Trophoblast cell (in vitro differentiated cells and primary cell): ENCODE measurements at regions not wholly inside any gene's neighbourhood (a gene's known extent, or its start where the extent isn't known, plus 50 kb on each side); places are given as distances from the start of the nearest gene placed in this dataset.

Source experiments
- DNase-seq, 2 donors: peaks; one replicate each; pipeline ENCODE4 v3.0.0-alpha.2; 2016
- H2AFZ ChIP-seq: 2 replicates; pipeline ENCODE4 v1.6.1; 2013; ENCODE audit warnings: low read length, moderate library complexity, mild to moderate bottlenecking; ENCODE audit not compliant: insufficient read depth, poor library complexity
- H2AK5ac ChIP-seq: 2 replicates; pipeline ENCODE4 v1.6.1; 2013; ENCODE audit warnings: mild to moderate bottlenecking, low read length
- H2BK120ac ChIP-seq: 2 replicates; pipeline ENCODE4 v1.6.1; 2013; ENCODE audit warnings: low read length, mild to moderate bottlenecking, moderate library complexity; ENCODE audit not compliant: insufficient read depth, poor library complexity
- H2BK12ac ChIP-seq: 2 replicates; pipeline ENCODE4 v1.6.1; 2013; ENCODE audit warnings: mild to moderate bottlenecking, low read length, moderate library complexity
- H2BK5ac ChIP-seq: 2 replicates; pipeline ENCODE4 v1.6.1; 2013; ENCODE audit warnings: low read length, low read depth, moderate library complexity, mild to moderate bottlenecking; ENCODE audit not compliant: poor library complexity
- H3K14ac ChIP-seq: 2 replicates; pipeline ENCODE4 v1.6.1; 2013; ENCODE audit warnings: mild to moderate bottlenecking, low read length
- H3K18ac ChIP-seq: 2 replicates; pipeline ENCODE4 v1.6.1; 2013; ENCODE audit warnings: mild to moderate bottlenecking, low read length
- H3K23ac ChIP-seq: 2 replicates; pipeline ENCODE4 v1.6.1; 2013; ENCODE audit warnings: low read length
- H3K27ac ChIP-seq: 2 replicates; pipeline ENCODE4 v1.5.1; 2013; ENCODE audit warnings: low read depth, mild to moderate bottlenecking, inconsistent platforms, low read length, moderate library complexity
- H3K27me3 ChIP-seq: 2 replicates; pipeline ENCODE4 v1.6.1; 2013; ENCODE audit warnings: inconsistent platforms, mild to moderate bottlenecking, low read length, moderate library complexity; ENCODE audit not compliant: insufficient read depth
- H3K36me3 ChIP-seq, 2 experiments: 1 replicate in 1 of 2; 2 replicates in 1 of 2; pipeline ENCODE4 v1.6.1; 2013; ENCODE audit warnings: low read length in 2 of 2, mild to moderate bottlenecking in 2 of 2, moderate library complexity in 1 of 2; ENCODE audit not compliant: insufficient read depth in 2 of 2, control insufficient read depth in 1 of 2
- H3K4ac ChIP-seq: 2 replicates; pipeline ENCODE4 v1.6.1; 2013; ENCODE audit warnings: low read depth, mild to moderate bottlenecking, low read length, moderate library complexity
- H3K4me1 ChIP-seq, 2 experiments: 1 replicate in 1 of 2; 2 replicates in 1 of 2; pipeline ENCODE4 v1.6.1; 2013; ENCODE audit warnings: low read length in 2 of 2, mild to moderate bottlenecking in 2 of 2, moderate library complexity in 1 of 2; ENCODE audit not compliant: insufficient read depth in 2 of 2, control insufficient read depth in 1 of 2
- H3K4me2 ChIP-seq: 2 replicates; pipeline ENCODE4 v1.6.1; 2013; ENCODE audit warnings: inconsistent platforms, mild to moderate bottlenecking, low read length, moderate library complexity
- H3K4me3 ChIP-seq: 2 replicates; pipeline ENCODE4 v1.5.1; 2013; ENCODE audit warnings: mild to moderate bottlenecking, low read depth, low read length, inconsistent platforms
- H3K79me1 ChIP-seq: one replicate; pipeline ENCODE4 v1.6.1; 2013; ENCODE audit warnings: low read length
- H3K79me2 ChIP-seq: 2 replicates; pipeline ENCODE4 v1.6.1; 2013; ENCODE audit warnings: low read length, mild to moderate bottlenecking; ENCODE audit not compliant: control insufficient read depth, insufficient read depth, poor library complexity
- H3K9ac ChIP-seq: 2 replicates; pipeline ENCODE4 v1.6.1; 2013; ENCODE audit warnings: mild to moderate bottlenecking, low read length
- H3K9me3 ChIP-seq: 2 replicates; pipeline ENCODE4 v1.6.1; 2013; ENCODE audit warnings: low read depth, mild to moderate bottlenecking, control low read depth, inconsistent platforms, low read length; ENCODE audit not compliant: insufficient read depth
- H4K12ac ChIP-seq: 2 replicates; pipeline ENCODE4 v1.6.1; 2013; ENCODE audit warnings: low read depth, mild to moderate bottlenecking, low read length, moderate library complexity
- H4K8ac ChIP-seq: 2 replicates; pipeline ENCODE4 v1.6.1; 2013; ENCODE audit warnings: low read depth, mild to moderate bottlenecking, low read length, moderate library complexity
- H4K91ac ChIP-seq: one replicate; pipeline ENCODE4 v1.6.1; 2013; ENCODE audit warnings: low read depth, mild to moderate bottlenecking, low read length, moderate library complexity
- WGBS: extraction: QIAGEN DNeasy Blood & Tissue Kit; methylation state at CpG from one replicate; pipeline ENCODE4 v1.1.7; 2013; ENCODE audit warnings: missing lambda C conversion rate; ENCODE audit not compliant: insufficient read length, insufficient coverage; ENCODE audit errors: extremely low coverage; 5-methylcytosine and 5-hydroxymethylcytosine counted together

- H3K79me1 ChIP-seq = no peaks in the 10 kb centered on the region
- no CpG with 5 or more reads among the region's 1 CpG for WGBS
- H2BK12ac ChIP-seq = no peak overlapping the region
- no peaks in the 10 kb centered on the region for H3K36me3 ChIP-seq
- H3K4me2 ChIP-seq = no peak overlapping the region
- H3K14ac ChIP-seq = no peak overlapping the region
- peak in 1 of 2 donors; percentile 24 for DNase-seq
- H3K18ac ChIP-seq = no peak overlapping the region
- H3K4me3 ChIP-seq = no peak overlapping the region
- no peaks in the 10 kb centered on the region for H3K27me3 ChIP-seq
- no peaks in the 10 kb centered on the region for H3K9me3 ChIP-seq
- H3K4me1 ChIP-seq = no peaks in the 10 kb centered on the region
- no peak overlapping the region for H4K91ac ChIP-seq
- H3K27ac ChIP-seq = no peak overlapping the region
- H2BK5ac ChIP-seq = no peak overlapping the region
- no peak overlapping the region for H3K9ac ChIP-seq
- no peak overlapping the region for H4K8ac ChIP-seq
- H4K12ac ChIP-seq = no peak overlapping the region
- no peak overlapping the region for H3K23ac ChIP-seq
- no peak overlapping the region for H3K4ac ChIP-seq
- no peak overlapping the region for H2AK5ac ChIP-seq
- H3K79me2 ChIP-seq = no peaks in the 10 kb centered on the region
- no peak overlapping the region for H2AFZ ChIP-seq
- no peak overlapping the region for H2BK120ac ChIP-seq
Measured at GRCh38 chr3:59660376-59660775, 610.6 kb upstream of the CFAP20DC start.

GRCh38 chr3:59659755-59660154, 609.9 kb upstream of the CFAP20DC start:
- no peak overlapping the region for H3K14ac ChIP-seq
- no peak overlapping the region for H3K4me3 ChIP-seq
- no peak overlapping the region for H3K27ac ChIP-seq
- no peak for DNase-seq
- no peak overlapping the region for H3K18ac ChIP-seq
- H3K79me1 ChIP-seq = no peaks in the 10 kb centered on the region
- no peak overlapping the region for H3K4ac ChIP-seq
- no peak overlapping the region for H2BK12ac ChIP-seq
- H2AK5ac ChIP-seq = no peak overlapping the region
- H3K36me3 ChIP-seq = no peaks in the 10 kb centered on the region
- no peaks in the 10 kb centered on the region for H3K27me3 ChIP-seq
- H2BK5ac ChIP-seq = no peak overlapping the region
- H3K79me2 ChIP-seq = no peaks in the 10 kb centered on the region
- H3K9ac ChIP-seq = no peak overlapping the region
- no peak overlapping the region for H4K12ac ChIP-seq
- no peak overlapping the region for H2BK120ac ChIP-seq
- H4K91ac ChIP-seq = no peak overlapping the region
- no CpG with 5 or more reads among the region's 1 CpG for WGBS
- H2AFZ ChIP-seq = no peak overlapping the region
- H3K4me1 ChIP-seq = no peaks in the 10 kb centered on the region
- no peak overlapping the region for H4K8ac ChIP-seq
- no peaks in the 10 kb centered on the region for H3K9me3 ChIP-seq
- no peak overlapping the region for H3K4me2 ChIP-seq
- H3K23ac ChIP-seq = no peak overlapping the region

GRCh38 chr3:59658866-59659265, 609.0 kb upstream of the CFAP20DC start:
- no peak overlapping the region for H3K27ac ChIP-seq
- H3K23ac ChIP-seq = no peak overlapping the region
- H3K4me3 ChIP-seq = no peak overlapping the region
- H3K79me2 ChIP-seq = no peaks in the 10 kb centered on the region
- no peak overlapping the region for H2BK5ac ChIP-seq
- peaks cover 0 to 2% of the 10 kb centered on the region in 2 experiments for H3K4me1 ChIP-seq
- no peak overlapping the region for H2AK5ac ChIP-seq
- no peaks in the 10 kb centered on the region for H3K27me3 ChIP-seq
- no peak overlapping the region for H2AFZ ChIP-seq
- H4K8ac ChIP-seq = no peak overlapping the region
- no peaks in the 10 kb centered on the region for H3K79me1 ChIP-seq
- H3K14ac ChIP-seq = no peak overlapping the region
- no peak overlapping the region for H3K9ac ChIP-seq
- H3K4ac ChIP-seq = no peak overlapping the region
- no peaks in the 10 kb centered on the region for H3K9me3 ChIP-seq
- H3K4me2 ChIP-seq = no peak overlapping the region
- no CpG with 5 or more reads among the region's 2 CpGs for WGBS
- H3K18ac ChIP-seq = no peak overlapping the region
- H4K12ac ChIP-seq = no peak overlapping the region
- H4K91ac ChIP-seq = no peak overlapping the region
- no peak overlapping the region for H2BK120ac ChIP-seq
- H3K36me3 ChIP-seq = no peaks in the 10 kb centered on the region
- H2BK12ac ChIP-seq = no peak overlapping the region
- DNase-seq = no peak

GRCh38 chr3:59658274-59658673, 608.4 kb upstream of the CFAP20DC start:
- Histone ChIP-seq H4K91ac (no peak overlapping the region), H3K27ac (no peak overlapping the region), H3K79me2 (no peaks in the 10 kb centered on the region), H3K4me1 (peaks cover 0 to 2% of the 10 kb centered on the region in 2 experiments), H3K9ac (no peak overlapping the region), H3K36me3 (no peaks in the 10 kb centered on the region), H2BK12ac (no peak overlapping the region), H3K4me3 (no peak overlapping the region), H3K23ac (no peak overlapping the region), H4K8ac (no peak overlapping the region), H3K79me1 (no peaks in the 10 kb centered on the region), H3K18ac (no peak overlapping the region), H4K12ac (no peak overlapping the region), H2BK120ac (no peak overlapping the region), H3K14ac (no peak overlapping the region), H2AK5ac (no peak overlapping the region), H3K9me3 (no peaks in the 10 kb centered on the region), H3K4ac (no peak overlapping the region), H3K27me3 (no peaks in the 10 kb centered on the region), H2BK5ac (no peak overlapping the region), H3K4me2 (no peak overlapping the region), H2AFZ (no peak overlapping the region)
- DNase-seq = no peak
- WGBS = no CpG with 5 or more reads among the region's 3 CpGs
